SH-SY5Y (cell line): ENCODE measurements at regions not wholly inside any gene's neighbourhood (a gene's known extent, or its start where the extent isn't known, plus 50 kb on each side); places are given as distances from the start of the nearest gene placed in this dataset.

Experiments
- GATA2 ChIP-seq: IDR thresholded peaks from 2 replicates; pipeline ENCODE4 v1.6.1; 2011; ENCODE audit warnings: mild to moderate bottlenecking, low read depth, low read length
- GATA3 ChIP-seq: IDR thresholded peaks from 2 replicates; pipeline ENCODE4 v1.6.1; 2011; ENCODE audit warnings: low read depth, mild to moderate bottlenecking, low read length, moderate library complexity

DNA sequence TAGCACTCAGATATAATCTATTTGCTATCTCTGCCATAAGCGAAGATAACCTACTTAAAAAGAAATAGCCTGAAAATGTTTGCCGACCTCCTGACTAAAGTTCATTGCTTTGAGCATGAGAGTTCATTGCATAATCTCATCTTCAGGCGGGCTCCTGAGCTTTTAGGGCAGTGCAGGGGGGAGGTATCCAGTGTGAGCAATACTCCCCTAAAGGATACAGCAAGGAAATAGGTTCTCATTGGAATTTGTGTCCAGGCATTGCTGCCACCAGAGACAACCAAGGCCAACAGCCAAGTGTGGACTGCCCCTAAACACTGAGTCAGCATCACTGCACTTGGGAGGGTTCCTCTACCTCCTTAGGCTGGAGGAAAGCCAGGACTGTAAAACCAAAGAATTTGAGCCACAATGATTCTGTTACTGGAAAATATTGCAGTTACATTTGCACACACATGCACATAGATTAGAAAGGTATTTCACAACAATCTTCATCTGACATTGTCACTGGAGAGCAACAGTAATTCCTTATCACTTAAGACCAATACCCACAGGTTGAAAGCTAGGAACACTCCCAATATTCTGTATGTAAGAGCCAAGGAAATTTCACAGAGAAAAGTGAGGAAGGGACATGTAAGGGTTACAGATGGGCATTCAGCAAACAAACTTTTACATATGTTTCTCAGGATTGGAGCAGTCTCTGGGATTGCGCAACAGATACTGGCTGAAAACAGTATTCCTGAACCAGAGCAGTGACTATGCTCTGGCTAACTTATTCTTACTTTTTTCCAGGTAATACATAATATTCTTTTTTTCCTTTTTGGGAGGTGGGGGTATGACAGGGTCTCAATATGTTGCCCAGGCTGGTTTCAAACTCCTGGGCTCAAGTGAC, 98.6 kb upstream of the TLE1 start:
- TF ChIP-seq GATA2, result no peak
- no peak for TF ChIP-seq GATA3
